H1 (cell line): ENCODE measurements at regions not wholly inside any gene's neighbourhood (a gene's known extent, or its start where the extent isn't known, plus 50 kb on each side); places are given as distances from the start of the nearest gene placed in this dataset.

Source experiments
- TF ChIP-seq, protein P1 (sequence below): fragments of 300-600 bp; sonication (generic); IDR thresholded peaks from 2 replicates; pipeline ENCODE4 v1.7.1; 2012; ENCODE audit warnings: low read length, moderate library complexity, mild to moderate bottlenecking, inconsistent platforms; ENCODE audit not compliant: insufficient replicate concordance

DNA sequence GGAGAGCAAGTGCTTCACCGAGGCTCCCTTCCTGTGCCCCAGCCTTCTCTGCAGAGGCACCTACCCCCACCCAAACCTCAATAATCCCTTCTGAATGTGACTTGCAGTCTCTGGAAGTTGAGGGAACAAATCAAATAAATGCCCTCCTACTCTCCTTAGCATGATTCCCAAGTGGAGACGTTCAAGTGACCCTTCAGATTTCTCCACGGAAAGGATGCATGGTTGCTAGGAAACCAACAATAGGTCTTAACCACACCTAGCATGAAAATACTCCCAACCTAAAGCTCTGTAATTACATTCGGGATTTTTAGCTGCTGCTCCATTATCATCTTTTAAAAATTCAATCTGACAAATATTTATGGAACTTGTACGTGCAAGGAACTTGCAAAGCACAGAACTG is 50.2 kb upstream of the CABLES1 start (continued):
- TF ChIP-seq, protein P1, sequence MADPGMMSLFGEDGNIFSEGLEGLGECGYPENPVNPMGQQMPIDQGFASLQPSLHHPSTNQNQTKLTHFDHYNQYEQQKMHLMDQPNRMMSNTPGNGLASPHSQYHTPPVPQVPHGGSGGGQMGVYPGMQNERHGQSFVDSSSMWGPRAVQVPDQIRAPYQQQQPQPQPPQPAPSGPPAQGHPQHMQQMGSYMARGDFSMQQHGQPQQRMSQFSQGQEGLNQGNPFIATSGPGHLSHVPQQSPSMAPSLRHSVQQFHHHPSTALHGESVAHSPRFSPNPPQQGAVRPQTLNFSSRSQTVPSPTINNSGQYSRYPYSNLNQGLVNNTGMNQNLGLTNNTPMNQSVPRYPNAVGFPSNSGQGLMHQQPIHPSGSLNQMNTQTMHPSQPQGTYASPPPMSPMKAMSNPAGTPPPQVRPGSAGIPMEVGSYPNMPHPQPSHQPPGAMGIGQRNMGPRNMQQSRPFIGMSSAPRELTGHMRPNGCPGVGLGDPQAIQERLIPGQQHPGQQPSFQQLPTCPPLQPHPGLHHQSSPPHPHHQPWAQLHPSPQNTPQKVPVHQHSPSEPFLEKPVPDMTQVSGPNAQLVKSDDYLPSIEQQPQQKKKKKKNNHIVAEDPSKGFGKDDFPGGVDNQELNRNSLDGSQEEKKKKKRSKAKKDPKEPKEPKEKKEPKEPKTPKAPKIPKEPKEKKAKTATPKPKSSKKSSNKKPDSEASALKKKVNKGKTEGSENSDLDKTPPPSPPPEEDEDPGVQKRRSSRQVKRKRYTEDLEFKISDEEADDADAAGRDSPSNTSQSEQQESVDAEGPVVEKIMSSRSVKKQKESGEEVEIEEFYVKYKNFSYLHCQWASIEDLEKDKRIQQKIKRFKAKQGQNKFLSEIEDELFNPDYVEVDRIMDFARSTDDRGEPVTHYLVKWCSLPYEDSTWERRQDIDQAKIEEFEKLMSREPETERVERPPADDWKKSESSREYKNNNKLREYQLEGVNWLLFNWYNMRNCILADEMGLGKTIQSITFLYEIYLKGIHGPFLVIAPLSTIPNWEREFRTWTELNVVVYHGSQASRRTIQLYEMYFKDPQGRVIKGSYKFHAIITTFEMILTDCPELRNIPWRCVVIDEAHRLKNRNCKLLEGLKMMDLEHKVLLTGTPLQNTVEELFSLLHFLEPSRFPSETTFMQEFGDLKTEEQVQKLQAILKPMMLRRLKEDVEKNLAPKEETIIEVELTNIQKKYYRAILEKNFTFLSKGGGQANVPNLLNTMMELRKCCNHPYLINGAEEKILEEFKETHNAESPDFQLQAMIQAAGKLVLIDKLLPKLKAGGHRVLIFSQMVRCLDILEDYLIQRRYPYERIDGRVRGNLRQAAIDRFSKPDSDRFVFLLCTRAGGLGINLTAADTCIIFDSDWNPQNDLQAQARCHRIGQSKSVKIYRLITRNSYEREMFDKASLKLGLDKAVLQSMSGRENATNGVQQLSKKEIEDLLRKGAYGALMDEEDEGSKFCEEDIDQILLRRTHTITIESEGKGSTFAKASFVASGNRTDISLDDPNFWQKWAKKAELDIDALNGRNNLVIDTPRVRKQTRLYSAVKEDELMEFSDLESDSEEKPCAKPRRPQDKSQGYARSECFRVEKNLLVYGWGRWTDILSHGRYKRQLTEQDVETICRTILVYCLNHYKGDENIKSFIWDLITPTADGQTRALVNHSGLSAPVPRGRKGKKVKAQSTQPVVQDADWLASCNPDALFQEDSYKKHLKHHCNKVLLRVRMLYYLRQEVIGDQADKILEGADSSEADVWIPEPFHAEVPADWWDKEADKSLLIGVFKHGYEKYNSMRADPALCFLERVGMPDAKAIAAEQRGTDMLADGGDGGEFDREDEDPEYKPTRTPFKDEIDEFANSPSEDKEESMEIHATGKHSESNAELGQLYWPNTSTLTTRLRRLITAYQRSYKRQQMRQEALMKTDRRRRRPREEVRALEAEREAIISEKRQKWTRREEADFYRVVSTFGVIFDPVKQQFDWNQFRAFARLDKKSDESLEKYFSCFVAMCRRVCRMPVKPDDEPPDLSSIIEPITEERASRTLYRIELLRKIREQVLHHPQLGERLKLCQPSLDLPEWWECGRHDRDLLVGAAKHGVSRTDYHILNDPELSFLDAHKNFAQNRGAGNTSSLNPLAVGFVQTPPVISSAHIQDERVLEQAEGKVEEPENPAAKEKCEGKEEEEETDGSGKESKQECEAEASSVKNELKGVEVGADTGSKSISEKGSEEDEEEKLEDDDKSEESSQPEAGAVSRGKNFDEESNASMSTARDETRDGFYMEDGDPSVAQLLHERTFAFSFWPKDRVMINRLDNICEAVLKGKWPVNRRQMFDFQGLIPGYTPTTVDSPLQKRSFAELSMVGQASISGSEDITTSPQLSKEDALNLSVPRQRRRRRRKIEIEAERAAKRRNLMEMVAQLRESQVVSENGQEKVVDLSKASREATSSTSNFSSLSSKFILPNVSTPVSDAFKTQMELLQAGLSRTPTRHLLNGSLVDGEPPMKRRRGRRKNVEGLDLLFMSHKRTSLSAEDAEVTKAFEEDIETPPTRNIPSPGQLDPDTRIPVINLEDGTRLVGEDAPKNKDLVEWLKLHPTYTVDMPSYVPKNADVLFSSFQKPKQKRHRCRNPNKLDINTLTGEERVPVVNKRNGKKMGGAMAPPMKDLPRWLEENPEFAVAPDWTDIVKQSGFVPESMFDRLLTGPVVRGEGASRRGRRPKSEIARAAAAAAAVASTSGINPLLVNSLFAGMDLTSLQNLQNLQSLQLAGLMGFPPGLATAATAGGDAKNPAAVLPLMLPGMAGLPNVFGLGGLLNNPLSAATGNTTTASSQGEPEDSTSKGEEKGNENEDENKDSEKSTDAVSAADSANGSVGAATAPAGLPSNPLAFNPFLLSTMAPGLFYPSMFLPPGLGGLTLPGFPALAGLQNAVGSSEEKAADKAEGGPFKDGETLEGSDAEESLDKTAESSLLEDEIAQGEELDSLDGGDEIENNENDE = no peak
- TF ChIP-seq, all 59 proteins: peak for 0
